ENCODE measurements at regions not wholly inside any gene's neighbourhood (a gene's known extent, or its start where the extent isn't known, plus 50 kb on each side); places are given as distances from the start of the nearest gene placed in this dataset.

- Histone ChIP-seq H3K27me3 (no peaks in the 10 kb centered on the region), H3K4me3 (no peak overlapping the region)
Measured at GRCh38 chr20:50372770-50373088, 137.5 kb upstream of the PTPN1 start.

DNA sequence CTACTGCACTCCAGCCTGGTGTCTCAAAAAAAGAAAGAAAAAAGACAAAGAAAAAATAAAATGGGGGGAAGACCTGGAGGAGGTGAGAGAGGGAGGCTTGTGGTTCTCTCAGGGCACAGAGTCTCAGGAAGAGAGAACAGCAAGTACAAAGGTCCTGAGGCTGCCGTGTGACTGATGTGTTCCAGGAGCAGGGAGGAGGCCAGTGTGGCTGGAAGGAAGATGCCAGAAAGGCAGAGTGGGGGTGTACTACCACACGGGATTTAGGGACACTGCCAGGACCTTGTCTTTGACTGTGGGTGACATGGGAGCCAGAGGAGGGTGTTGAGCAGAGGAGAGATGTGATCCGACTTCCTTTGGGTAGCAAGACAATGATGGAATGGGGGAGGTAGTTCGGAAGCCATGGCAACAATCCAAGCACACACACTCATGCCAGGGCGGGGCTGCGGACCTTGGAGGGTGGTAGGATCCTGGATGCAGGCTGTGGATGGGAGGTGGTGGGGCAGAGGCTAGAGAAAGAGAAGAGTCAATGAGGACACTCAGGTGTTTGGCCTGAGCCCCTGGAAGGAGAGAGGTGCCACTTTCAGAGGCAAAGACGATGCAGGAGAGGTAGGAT, 136.4 kb upstream of the PTPN1 start:
- Histone ChIP-seq H3K27ac (no peak overlapping the region), H3K36me3 (no peaks in the 10 kb centered on the region), H3K4me1 (peaks cover 9% of the 10 kb centered on the region), H3K27me3 (no peaks in the 10 kb centered on the region), H3K9me3 (no peaks in the 10 kb centered on the region), H3K4me3 (no peak overlapping the region)
- no peak for DNase-seq (ENCODE audit: extremely low spot score in 2 of 2)
- TF ChIP-seq POLR2A (IDR thresholded peaks at IDR 0.05) (no peak), CTCF (IDR thresholded peaks at IDR 0.05) (no peak), POLR2AphosphoS5 (IDR thresholded peaks at IDR 0.05; ENCODE audit: insufficient read depth in 1 of 2, low read depth in 1 of 2) (no peak)
- intact Hi-C loops (cut with DNase I) = no loop called here

More at GRCh38 chr20:50372770-50373088, 137.5 kb upstream of the PTPN1 start:
- Histone ChIP-seq H3K27ac (no peak overlapping the region), H3K4me1 (peaks cover 5% of the 10 kb centered on the region), H3K9me3 (no peaks in the 10 kb centered on the region), H3K36me3 (no peaks in the 10 kb centered on the region)
- intact Hi-C loops (cut with DNase I) = no loop called here
- no peak for TF ChIP-seq CTCF (IDR thresholded peaks at IDR 0.05)
- no peak for TF ChIP-seq POLR2AphosphoS5 (IDR thresholded peaks at IDR 0.05; ENCODE audit: insufficient read depth in 1 of 2, low read depth in 1 of 2)
- no peak for TF ChIP-seq POLR2A (IDR thresholded peaks at IDR 0.05)
- no peak for DNase-seq (ENCODE audit: extremely low spot score in 2 of 2)

- Histone ChIP-seq H3K36me3 (no peaks in the 10 kb centered on the region), H3K4me1 (peaks cover 13% of the 10 kb centered on the region), H3K27ac (no peak overlapping the region), H3K4me3 (no peak overlapping the region), H3K9me3 (no peaks in the 10 kb centered on the region), H3K27me3 (no peaks in the 10 kb centered on the region)
- intact Hi-C loops (cut with DNase I) = no loop called here
- DNase-seq (ENCODE audit: extremely low spot score in 2 of 2) = no peak
- no peak for TF ChIP-seq CTCF (IDR thresholded peaks at IDR 0.05)
Measured at GRCh38 chr20:50374541-50375078, 135.6 kb upstream of the PTPN1 start.

DNA sequence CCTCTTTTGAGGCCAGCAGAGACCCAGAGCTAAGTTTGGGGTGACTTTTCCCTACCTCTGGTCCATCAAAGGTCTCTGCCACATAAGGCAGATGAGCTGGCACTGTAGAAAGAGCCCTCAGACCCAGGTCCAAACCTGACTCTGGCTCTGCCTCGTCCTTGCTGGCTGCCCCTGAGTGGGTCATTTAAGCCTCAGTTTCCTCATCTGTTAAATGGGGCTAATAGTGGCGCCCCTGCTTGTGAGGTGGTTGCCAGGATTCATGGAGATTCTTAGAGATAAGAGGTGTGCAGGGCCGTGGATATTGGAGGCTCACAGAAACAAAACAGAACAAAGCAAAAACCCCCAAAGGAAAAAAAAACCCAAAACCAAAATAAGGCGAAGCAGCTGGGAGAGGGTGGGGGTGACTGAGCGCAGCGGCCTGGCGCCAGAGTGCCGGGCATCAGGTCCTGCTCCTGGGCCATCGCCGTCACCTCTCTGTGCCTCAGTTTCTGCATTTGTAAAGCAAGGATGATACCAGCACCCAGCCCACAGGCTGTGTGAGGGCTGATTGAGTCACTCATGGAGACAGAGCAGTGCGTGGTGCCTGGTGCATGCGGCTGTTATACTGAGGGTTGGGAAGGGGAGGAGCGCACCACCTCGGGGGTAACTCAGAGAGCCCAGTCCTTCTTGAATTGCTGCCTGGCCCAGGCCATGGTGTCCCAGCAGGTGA, 133.8 kb upstream of the PTPN1 start:
- Histone ChIP-seq H3K27ac (no peak overlapping the region), H3K4me1 (peaks cover 27% of the 10 kb centered on the region), H3K27me3 (no peaks in the 10 kb centered on the region), H3K9me3 (no peaks in the 10 kb centered on the region), H3K36me3 (no peaks in the 10 kb centered on the region), H3K4me3 (no peak overlapping the region)
- intact Hi-C loops (cut with DNase I) = no loop called here
- DNase-seq (ENCODE audit: extremely low spot score in 2 of 2) = no peak
- TF ChIP-seq POLR2AphosphoS5 (IDR thresholded peaks at IDR 0.05; ENCODE audit: insufficient read depth in 1 of 2, low read depth in 1 of 2) (no peak), CTCF (IDR thresholded peaks at IDR 0.05) (no peak), POLR2A (IDR thresholded peaks at IDR 0.05) (no peak)

GRCh38 chr20:50376888-50377459, 133.2 kb upstream of the PTPN1 start:
- Histone ChIP-seq H3K27me3 (no peaks in the 10 kb centered on the region), H3K9me3 (no peaks in the 10 kb centered on the region), H3K4me3 (no peak overlapping the region), H3K36me3 (no peaks in the 10 kb centered on the region), H3K27ac (no peak overlapping the region), H3K4me1 (peaks cover 29% of the 10 kb centered on the region)
- intact Hi-C loops (cut with DNase I) = no loop called here
- DNase-seq (ENCODE audit: extremely low spot score in 2 of 2) = no peak
- TF ChIP-seq POLR2A (IDR thresholded peaks at IDR 0.05) (no peak), POLR2AphosphoS5 (IDR thresholded peaks at IDR 0.05; ENCODE audit: insufficient read depth in 1 of 2, low read depth in 1 of 2) (no peak), CTCF (IDR thresholded peaks at IDR 0.05) (no peak)
